ENCODE measurements at regions not wholly inside any gene's neighbourhood (a gene's known extent, or its start where the extent isn't known, plus 50 kb on each side); places are given as distances from the start of the nearest gene placed in this dataset.

GRCh38 chr16:64823481-64824075 lies 298.3 kb downstream of the CDH11 start:
- DNase-seq, result no peak

DNA sequence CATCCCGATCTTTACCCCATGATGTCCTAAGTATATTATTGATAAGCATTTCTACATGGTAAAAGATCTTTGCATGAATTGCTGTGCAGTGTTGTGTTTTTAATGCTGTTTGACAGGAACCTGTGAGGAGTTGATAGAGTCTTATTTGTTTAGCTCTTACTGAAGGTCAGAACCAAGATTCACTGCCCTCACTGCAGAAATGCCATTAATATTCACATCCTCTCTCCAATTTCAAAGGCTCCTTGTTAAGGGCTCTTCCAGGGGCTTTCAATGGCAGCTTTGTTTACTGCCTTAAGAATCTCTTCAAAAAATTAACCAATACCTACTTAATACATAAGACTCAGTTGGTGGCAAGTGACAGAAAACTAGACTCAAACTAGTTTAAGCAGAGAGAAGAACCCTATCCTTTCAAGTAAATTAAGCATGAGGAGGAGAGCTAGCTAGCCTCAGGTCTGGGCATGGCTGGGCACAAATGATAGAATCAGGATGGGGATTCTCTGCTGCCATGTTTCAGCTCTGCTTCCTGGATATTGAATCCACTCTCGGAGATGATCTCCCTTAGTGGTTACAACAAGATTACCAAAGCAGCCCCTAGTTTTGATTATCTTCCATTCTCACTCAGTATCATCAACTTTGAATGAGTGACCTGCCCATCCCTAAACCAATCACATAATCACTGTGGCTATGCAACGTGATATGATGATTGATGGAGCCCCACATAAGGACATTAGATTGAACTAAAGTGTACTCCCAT lies 311.8 kb downstream of the CDH11 start:
- no peak for DNase-seq

GRCh38 chr16:64808474-64808873 lies 313.4 kb downstream of the CDH11 start:
- DNase-seq, result no peak

GRCh38 chr16:64791756-64792155 lies 330.1 kb downstream of the CDH11 start:
- DNase-seq, result no peak

DNA sequence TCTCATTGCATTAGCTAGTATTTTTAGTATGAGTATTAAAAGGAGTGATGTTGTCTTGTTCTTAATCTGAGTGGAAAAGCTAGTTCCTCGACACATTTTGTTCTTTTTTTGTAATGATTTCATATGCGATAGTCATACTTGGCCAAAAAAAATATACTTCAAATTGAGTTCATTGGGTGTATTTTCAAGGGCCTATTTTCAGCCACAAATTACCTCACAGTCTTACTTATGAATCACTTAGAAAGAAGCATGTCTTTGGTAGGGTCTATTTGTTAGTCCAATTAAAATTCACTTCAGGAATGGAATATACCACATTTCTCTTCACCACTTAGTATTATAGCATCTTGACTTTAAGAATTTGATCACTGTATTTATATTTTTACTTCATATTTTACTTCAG lies 337.2 kb downstream of the CDH11 start:
- no peak for DNase-seq

DNA sequence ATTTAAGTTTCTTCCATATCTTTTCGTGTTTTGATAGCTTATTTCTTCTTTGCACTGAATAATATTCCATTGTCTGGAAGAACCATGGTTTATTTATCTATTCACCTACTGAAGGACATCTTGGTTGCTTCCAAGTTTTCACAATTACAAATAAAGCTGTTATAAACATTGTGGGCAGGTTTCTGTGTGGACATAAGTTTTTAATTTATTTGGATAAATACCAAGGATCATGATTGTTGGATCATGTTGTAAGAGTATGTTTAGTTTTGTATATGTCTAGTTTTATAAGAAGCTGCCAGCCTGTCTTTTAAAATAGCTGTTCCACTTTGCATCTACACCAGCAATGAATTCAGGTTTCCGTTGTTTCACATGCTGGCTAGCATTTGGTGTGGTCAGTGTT lies 339.4 kb downstream of the CDH11 start:
- DNase-seq, result no peak

DNA sequence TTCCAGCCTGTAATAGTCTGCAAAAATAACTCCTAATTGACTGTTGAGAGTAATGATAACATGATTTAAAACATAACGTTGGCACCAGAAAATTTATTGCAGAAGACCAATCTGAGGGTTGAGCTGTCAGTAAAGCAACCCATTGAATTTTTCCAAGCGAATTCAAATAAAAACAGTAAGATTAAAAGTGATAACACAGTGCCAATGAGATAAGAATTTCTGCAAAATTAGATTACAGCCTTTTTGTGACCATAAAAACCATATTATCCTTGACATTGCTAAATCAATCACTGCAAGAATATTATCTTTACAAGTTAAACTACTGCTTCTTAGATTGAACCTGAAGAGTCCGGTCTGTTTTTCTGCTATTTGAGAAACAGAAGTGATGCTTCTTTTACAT lies 341.4 kb downstream of the CDH11 start:
- DNase-seq, result no peak

- no peak for DNase-seq
Measured at GRCh38 chr16:64778777-64779176, 343.1 kb downstream of the CDH11 start.

DNA sequence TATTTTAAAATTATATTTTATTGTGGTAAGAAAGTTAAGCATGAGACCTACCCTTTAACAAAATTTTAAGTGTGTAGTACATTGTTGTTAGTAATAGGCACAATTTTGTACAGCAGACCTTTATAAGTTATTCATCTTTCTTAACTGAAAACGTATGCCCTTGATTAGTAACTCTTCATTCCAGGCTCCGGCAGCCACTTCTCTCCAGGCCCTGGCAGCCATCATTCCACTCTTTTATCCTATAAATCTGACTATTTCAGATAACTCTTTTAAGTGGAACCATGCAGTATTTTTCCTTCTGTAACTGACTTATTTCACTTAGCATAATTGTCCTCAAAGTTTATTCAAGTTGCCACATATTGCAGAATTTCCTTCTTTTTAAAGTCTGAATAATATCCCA lies 348.2 kb downstream of the CDH11 start:
- DNase-seq, result no peak

DNA sequence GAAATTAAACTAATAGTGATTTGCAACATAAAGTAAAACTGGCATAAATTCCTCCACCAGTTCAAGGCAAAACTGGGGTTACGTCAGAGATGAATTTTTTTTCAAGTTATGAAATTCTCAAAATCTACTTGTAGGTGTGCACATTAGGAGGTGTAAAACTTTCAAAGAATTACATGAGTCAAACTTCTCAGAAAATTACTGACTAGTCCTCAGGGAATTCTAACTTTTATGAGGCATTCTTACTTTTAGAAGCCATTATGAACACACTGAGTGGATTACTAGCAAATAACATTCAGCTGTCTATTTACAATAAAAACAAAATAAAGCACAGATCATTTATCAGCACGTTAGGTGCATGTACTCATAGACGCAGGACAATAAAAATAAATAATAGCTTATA lies 348.7 kb downstream of the CDH11 start:
- no peak for DNase-seq

DNA sequence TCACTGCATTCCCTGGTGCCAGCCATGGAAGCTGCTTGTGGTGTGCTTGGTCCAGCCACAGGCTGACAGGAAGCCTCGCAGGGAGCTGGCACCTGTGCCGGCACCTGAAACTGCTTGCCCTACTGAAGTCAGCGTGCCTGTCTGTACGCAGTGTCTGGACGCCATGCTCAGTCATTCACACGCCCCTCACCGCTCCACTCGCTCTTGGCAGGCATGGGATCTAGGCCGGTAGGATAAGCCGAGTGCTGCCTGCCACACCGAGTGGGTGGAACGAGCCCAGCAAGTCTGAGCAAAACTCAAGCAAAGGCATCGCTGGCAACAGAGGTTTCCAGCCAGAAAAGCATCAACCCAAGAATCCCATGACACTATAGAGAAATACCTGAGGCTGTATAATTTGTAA lies 350.6 kb downstream of the CDH11 start:
- DNase-seq, result no peak

- DNase-seq, result no peak
Measured at GRCh38 chr16:64762211-64762610, 359.7 kb downstream of the CDH11 start.

- no peak for DNase-seq
Measured at GRCh38 chr16:64754279-64754678, 367.6 kb downstream of the CDH11 start.

- no peak for DNase-seq
Measured at GRCh38 chr16:64751906-64752305, 370.0 kb downstream of the CDH11 start.

- DNase-seq, result no peak
Measured at GRCh38 chr16:64749346-64749745, 372.5 kb downstream of the CDH11 start.

DNA sequence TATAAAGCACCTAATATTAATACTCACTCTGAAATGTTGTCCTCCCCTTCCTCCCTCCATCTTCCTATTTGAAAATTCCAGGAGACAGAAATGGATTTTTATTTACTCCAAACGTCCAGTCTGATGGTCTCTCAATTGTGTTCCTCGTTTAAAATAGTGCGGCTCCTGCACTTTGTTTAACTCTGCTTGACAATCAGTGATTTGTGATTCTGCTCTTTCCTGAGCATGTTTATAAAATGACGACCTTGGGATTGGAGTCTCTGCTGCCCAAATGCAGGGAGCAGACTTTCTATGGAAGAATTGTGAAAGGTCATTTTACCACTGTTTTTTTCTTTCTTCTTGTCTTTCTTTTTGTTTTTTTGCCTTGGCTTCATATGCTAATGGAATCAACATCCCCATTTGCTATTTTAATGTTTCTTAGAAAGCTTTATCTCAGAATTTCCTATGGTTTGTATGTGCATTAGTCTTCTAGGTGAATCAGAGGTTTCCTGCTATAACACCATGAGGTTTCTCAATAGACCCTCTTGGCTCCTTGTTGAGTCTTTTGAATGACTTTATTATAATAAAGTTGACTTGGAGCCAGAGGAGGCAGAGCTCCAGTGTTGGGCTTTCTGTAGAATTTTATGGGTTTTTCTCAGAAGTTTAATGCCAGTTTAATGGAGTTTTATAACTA lies 376.5 kb downstream of the CDH11 start:
- no peak for DNase-seq

GRCh38 chr16:64742455-64743223 lies 379.2 kb downstream of the CDH11 start:
- DNase-seq, result no peak

DNA sequence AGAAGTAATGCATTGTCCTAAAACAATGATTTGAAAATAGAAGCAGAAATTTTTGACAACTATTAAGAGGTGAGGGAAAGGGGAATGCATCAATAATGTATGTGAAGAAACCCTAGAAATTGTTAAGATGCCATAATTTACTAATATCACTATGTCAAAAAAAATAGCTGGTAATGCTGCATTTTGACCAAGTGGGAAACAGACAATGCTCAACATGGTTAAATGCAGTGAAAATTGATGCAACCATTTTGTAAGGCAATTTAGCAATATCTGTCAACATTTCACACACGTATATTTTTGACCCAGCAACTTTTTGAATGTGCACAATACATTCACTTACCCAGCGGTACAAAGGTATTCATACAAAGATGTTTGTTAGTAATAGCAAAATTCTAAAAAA lies 381.6 kb downstream of the CDH11 start:
- DNase-seq, result no peak

- DNase-seq, result no peak
Measured at GRCh38 chr16:64738321-64738960, 383.4 kb downstream of the CDH11 start.

DNA sequence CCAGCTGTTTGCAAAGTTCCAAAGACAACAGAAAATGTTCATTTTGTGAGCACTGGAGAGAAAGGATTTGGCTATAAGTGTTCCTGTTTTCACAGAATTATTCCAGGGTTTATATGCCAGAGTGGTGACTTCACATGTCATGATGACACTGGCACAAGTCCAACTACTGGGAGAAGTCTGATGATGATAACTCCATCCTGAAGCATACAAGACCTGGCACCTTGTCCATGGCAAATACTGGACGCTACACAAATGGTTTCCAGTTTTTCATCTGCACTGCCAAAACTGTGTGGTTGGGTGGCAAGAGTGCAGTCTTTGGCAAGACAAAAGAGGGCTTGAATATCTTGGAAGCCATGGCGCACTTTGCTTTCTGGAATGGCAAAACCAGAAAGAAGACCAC lies 385.0 kb downstream of the CDH11 start:
- DNase-seq, result no peak

- DNase-seq, result no peak
Measured at GRCh38 chr16:64731891-64732290, 390.0 kb downstream of the CDH11 start.

DNA sequence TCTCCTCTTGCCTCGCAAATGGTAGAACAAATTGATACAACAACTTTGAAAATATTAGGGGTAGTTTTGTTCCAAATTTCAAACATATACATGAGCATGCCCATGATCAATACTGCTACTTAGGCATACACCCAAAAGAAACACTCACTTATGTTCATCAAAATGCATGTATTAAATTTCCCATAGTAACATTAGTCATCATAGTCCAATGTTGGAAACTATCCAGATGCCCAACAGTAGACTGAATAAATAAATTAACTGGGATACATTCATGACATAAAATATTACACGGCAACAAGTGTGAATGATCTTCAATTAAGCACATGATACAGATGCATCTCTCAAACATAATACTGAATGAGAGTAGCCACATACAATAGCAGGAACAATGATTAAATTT lies 391.6 kb downstream of the CDH11 start:
- DNase-seq, result no peak

DNA sequence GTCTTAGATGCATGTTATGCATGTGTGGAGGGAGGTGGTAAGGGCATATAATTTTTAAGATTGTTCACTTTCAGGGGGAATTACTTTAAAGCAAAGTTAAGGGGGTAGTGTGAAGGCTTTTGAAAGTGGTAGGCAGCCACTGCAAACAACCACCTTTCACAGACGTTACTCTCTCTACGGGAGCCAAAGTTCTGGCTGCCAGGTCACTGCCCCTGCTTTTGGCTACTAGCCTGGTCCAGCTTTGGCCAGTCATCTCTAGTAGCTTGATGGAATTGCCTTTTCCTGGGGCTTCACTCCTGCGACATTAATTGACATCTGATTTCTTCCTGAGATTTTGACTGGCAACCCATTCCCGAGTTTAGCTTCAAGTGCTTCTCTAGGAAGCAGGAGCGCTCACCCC lies 397.5 kb downstream of the CDH11 start:
- no peak for DNase-seq
